C1 segment of cervical spinal cord (tissue), 14 donors: ENCODE measurements at regions not wholly inside any gene's neighbourhood (a gene's known extent, or its start where the extent isn't known, plus 50 kb on each side); places are given as distances from the start of the nearest gene placed in this dataset.

Experiments
- DNase-seq, 14 donors: peaks; one replicate each; lab custom pipeline; 2025; lab: John Stamatoyannopoulos, UW

DNA sequence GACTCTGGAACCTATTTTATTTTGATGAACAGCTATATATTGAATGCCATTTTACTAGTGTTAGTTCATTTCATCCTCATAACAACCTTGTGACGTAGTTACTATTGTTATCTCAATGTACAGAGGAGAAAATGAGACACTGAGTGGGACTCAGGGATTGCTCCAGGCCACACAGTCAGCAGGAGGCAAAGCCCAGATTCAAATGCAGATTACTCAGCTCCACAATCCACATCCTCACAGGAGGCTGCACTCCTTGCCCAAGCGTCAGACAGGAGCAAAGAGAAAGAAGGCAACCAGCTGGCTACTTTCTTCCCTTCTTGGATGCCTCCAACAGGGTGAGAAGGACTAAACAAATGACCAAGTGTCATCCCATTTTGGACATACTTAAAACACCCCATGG lies 92.0 kb upstream of the CCDC54 start:
- no peak for DNase-seq

GRCh38 chr3:107289354-107289753 lies 87.9 kb upstream of the CCDC54 start:
- no peak for DNase-seq

- DNase-seq, result no peak
These were observed 83.1 kb upstream of the CCDC54 start for GRCh38 chr3:107294117-107294516.

- DNase-seq, result no peak
These were observed 79.6 kb upstream of the CCDC54 start for GRCh38 chr3:107297597-107297996.

GRCh38 chr3:107307205-107307604 lies 70.0 kb upstream of the CCDC54 start:
- no peak for DNase-seq

DNA sequence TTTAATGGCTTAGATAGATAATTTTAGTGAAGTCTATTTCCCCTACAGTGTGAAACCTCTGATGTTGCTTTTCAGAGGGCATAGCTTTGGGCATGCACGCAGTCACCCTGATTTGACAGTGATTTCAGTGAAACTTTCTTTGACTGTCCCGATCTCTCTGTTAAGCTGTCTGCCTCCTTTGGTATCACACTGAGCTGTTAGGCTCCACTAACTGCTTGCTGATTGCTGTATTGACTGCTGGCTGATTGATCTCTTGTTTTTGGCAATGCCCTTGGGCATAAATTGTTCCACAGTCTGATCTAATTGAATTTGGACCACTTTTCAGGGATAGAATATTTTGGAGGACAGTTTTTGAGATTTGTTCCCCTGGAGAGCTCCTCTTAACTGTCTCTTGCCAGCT lies 68.5 kb upstream of the CCDC54 start:
- no peak for DNase-seq

DNA sequence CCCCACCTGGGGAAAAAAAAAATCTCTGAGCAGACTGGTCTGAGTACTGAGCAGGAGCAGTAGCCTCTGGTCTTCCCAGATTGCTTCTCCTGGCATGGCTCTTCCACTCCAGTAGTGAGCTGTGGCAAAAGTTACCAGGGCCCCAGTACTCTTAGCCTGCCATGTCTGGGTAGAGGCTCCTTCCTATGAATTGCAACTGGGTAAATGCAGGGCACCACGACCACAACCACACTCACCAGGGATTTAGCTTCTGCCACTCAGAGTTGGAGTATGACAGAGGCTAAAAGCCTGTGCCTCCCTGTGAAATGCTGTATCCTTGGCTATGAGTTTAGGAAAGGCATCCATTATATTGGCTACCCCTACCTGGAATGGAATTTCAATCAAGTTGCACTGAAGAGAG lies 67.9 kb upstream of the CCDC54 start:
- DNase-seq, result no peak

DNA sequence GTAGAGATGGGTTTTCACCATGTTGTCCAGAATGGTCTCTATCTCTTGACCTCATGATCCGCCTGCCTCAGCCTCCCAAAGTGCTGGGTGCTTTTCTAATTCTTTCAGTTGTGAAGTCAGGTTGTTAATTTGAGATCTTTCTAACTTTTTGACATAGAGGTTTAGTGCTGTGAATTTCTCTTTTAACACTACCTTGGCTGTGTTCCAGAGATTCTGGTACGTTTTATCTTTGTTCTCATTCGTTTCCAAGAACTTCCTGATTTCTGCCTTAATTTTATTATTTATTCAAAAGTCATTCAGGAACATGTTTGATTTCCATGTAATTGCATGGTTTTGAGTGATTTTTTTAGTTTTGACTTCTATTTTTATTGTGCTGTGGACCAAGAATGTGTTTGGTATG lies 63.5 kb upstream of the CCDC54 start:
- no peak for DNase-seq

DNA sequence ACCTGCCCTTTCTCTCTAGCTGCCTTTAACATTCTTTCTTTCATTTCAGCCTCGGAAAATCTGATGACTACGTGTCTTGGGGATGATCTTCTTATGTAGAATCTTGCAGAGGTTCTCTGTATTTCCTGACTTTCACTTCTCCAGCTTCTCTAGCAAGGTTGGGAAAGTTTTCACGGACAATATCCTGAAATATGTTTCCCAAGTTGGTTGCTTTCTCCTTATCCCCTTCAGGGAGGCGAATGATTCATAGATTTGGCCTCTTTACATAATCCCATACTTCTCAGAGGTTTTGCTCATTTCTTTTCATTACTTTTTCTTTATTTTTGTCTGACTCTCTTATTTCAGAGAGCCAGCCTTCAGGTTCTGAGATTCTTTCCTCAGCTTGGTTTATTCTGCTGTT lies 62.1 kb upstream of the CCDC54 start:
- no peak for DNase-seq

DNA sequence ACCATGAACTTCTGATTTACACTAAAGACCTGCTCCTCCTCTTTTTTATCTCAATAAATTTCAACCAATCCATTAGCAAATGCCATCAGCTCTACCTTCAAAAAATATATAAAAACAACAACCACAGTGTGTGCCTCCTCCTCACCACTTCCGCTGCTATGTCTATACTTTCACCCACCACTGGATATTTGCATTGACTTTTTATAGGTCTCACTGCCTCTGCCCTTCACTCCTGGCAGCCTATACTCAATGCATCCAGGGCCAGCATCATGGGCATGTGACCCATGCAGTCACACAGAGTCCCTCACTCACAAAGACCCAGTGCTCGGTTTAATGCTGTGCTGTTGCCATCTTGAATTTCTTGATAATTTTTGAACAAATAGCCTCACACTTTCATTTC lies 53.5 kb upstream of the CCDC54 start:
- DNase-seq, result no peak

DNA sequence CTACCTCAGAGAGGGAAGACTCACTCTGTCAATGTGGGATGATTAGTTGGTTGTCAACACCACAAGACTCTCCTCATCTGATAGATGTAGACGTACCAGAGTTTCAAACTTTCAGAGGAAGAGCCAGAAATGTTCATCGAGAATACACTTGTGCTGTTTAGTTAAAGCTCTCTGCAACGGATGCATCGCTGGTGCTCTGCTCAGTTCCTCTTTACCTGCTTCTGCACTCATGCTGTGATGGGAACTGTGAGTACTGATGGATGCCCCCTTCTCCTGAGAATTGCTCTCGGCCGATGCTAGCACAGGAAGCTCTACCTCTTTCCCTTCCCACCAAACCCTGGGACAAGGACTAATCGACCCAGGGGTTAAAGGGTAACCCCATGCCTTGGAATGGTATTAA lies 51.8 kb upstream of the CCDC54 start:
- DNase-seq, result no peak
